LNCaP clone FGC (cell line): ENCODE measurements at regions not wholly inside any gene's neighbourhood (a gene's known extent, or its start where the extent isn't known, plus 50 kb on each side); places are given as distances from the start of the nearest gene placed in this dataset.

Experiments used
- DNase-seq: peaks from one replicate; pipeline ENCODE4 v3.0.0-alpha.2; 2011; ENCODE audit warnings: low read depth
- H3K4me3 ChIP-seq: 2 replicates; pipeline ENCODE4 v1.5.1; 2011; ENCODE audit warnings: mild to moderate bottlenecking, low read depth, low read length, control low read depth
- CTCF ChIP-seq: IDR thresholded peaks from 2 replicates; pipeline ENCODE4 v1.5.1; 2012; ENCODE audit warnings: mild to moderate bottlenecking; ENCODE audit not compliant: control insufficient read depth, insufficient read depth; ENCODE audit errors: extremely low read depth

- TF ChIP-seq CTCF = no peak
- H3K4me3 ChIP-seq = no peak overlapping the region
- no peak for DNase-seq
Observed at GRCh38 chr2:48883661-48884060, 128.1 kb upstream of the LHCGR start.

- TF ChIP-seq CTCF = no peak
- no peak for DNase-seq
- no peak overlapping the region for H3K4me3 ChIP-seq
Observed at GRCh38 chr2:48874282-48874681, 118.8 kb upstream of the LHCGR start.

GRCh38 chr2:48873666-48874065, 118.1 kb upstream of the LHCGR start:
- H3K4me3 ChIP-seq = no peak overlapping the region
- DNase-seq = no peak
- TF ChIP-seq CTCF = no peak

- no peak for TF ChIP-seq CTCF
- H3K4me3 ChIP-seq = no peak overlapping the region
- DNase-seq = no peak
Observed at GRCh38 chr2:48870942-48871341, 115.4 kb upstream of the LHCGR start.

- DNase-seq = no peak
- no peak overlapping the region for H3K4me3 ChIP-seq
- no peak for TF ChIP-seq CTCF
Observed at GRCh38 chr2:48870503-48870902, 115.0 kb upstream of the LHCGR start.

GRCh38 chr2:48865704-48866103, 110.2 kb upstream of the LHCGR start:
- TF ChIP-seq CTCF = no peak
- no peak for DNase-seq
- no peak overlapping the region for H3K4me3 ChIP-seq

- H3K4me3 ChIP-seq = no peak overlapping the region
- DNase-seq = no peak
- no peak for TF ChIP-seq CTCF
Observed at GRCh38 chr2:48860380-48860779, 104.9 kb upstream of the LHCGR start.
